Activated CD8-positive, alpha-beta T cell treated with anti-CD3 and anti-CD28 coated beads for 36 hours (primary cell): ENCODE measurements at regions not wholly inside any gene's neighbourhood (a gene's known extent, or its start where the extent isn't known, plus 50 kb on each side); places are given as distances from the start of the nearest gene placed in this dataset.
"Not testable (repeated sequence)": the region's sequence is repeated elsewhere in the genome, so short reads cannot be mapped to it uniquely, and the experiment has no call there.

ENCODE experiments used
- ATAC-seq: fragments of 200-7000 bp; cut with Tn5 transposase; one replicate; pipeline ENCODE4 v1.10.0; 2021; ENCODE audit warnings: mild to moderate bottlenecking, moderate library complexity
- CTCF ChIA-PET: fragments of 350-600 bp; sonication (Branson Sonifier 250); formaldehyde crosslinking; loops from one replicate; lab custom pipeline; 2021; ENCODE audit warnings: antibody characterized with exemption; lab: Charles Lee
- POLR2A ChIA-PET: fragments of 350-600 bp; sonication (Branson Sonifier 250); formaldehyde crosslinking; loops from one replicate; lab custom pipeline; 2021; ENCODE audit warnings: antibody characterized with exemption; lab: Charles Lee
- DNase-seq: peaks from one replicate; pipeline ENCODE4 v3.0.0-alpha.2; 2020
- H3K27ac Mint-ChIP-seq: one replicate; pipeline ENCODE4 v1.8.0; 2021; ENCODE audit warnings: mild to moderate bottlenecking, mixed read lengths
- H3K27me3 Mint-ChIP-seq: one replicate; pipeline ENCODE4 v1.8.0; 2021; ENCODE audit warnings: mixed read lengths
- H3K36me3 Mint-ChIP-seq: one replicate; pipeline ENCODE4 v1.8.0; 2021; ENCODE audit warnings: low read depth, mixed read lengths
- H3K4me1 Mint-ChIP-seq: one replicate; pipeline ENCODE4 v1.8.0; 2021; ENCODE audit warnings: low read depth, mixed read lengths
- H3K4me3 Mint-ChIP-seq: one replicate; pipeline ENCODE4 v1.8.0; 2021; ENCODE audit warnings: mild to moderate bottlenecking, moderate library complexity, mixed read lengths
- H3K9me3 Mint-ChIP-seq: one replicate; pipeline ENCODE4 v1.8.0; 2021; ENCODE audit warnings: mixed read lengths
- CTCF ChIP-seq: fragments of 200-600 bp; IDR thresholded peaks from one replicate; pipeline ENCODE4 v1.8.0; 2022; ENCODE audit warnings: antibody characterized with exemption, mild to moderate bottlenecking
- intact Hi-C: fragments of 100-400 bp; cut with micrococcal nuclease; formaldehyde crosslinking; loops from one replicate; pipeline ENCODE4 v1.10.0; 2022

- no peaks in the 10 kb centered on the region for H3K27me3 Mint-ChIP-seq
- DNase-seq (no peak), ATAC-seq (no peak)
- no peaks in the 10 kb centered on the region for H3K9me3 Mint-ChIP-seq
- no peaks in the 10 kb centered on the region for H3K36me3 Mint-ChIP-seq
- ChIA-PET CTCF (interaction anchor here (1.1 kb wide), 1 partner anchor 70 kb away, joined by 3 read pairs; no protein-coding TSS in a partner anchor), POLR2A (no interaction called here)
- H3K27ac Mint-ChIP-seq: no peak overlapping the region
- H3K4me1 Mint-ChIP-seq: no peaks in the 10 kb centered on the region
- no peak overlapping the region for H3K4me3 Mint-ChIP-seq
- no peak for TF ChIP-seq CTCF
- intact Hi-C loops: no loop called here
Observed at GRCh38 chr4:83947830-83948193, 411.9 kb downstream of the GPAT3 start.

- ChIA-PET CTCF (interaction anchor here (1.1 kb wide), 1 partner anchor 71 kb away, joined by 3 read pairs; no protein-coding TSS in a partner anchor), POLR2A (no interaction called here)
- Mint-ChIP-seq H3K27me3 (no peaks in the 10 kb centered on the region), H3K36me3 (no peaks in the 10 kb centered on the region), H3K27ac (no peak overlapping the region), H3K4me3 (no peak overlapping the region), H3K9me3 (no peaks in the 10 kb centered on the region), H3K4me1 (no peaks in the 10 kb centered on the region)
- intact Hi-C loops: no loop called here
- TF ChIP-seq CTCF: no peak
- ATAC-seq: no peak
- DNase-seq: no peak
Observed at GRCh38 chr4:83947125-83947829, 411.4 kb downstream of the GPAT3 start.

GRCh38 chr4:83943691-83944090 lies 407.8 kb downstream of the GPAT3 start:
- intact Hi-C loops, H3K4me3 Mint-ChIP-seq, DNase-seq, H3K9me3 Mint-ChIP-seq, H3K27me3 Mint-ChIP-seq, H3K36me3 Mint-ChIP-seq, H3K27ac Mint-ChIP-seq, H3K4me1 Mint-ChIP-seq, POLR2A ChIA-PET, CTCF ChIA-PET, ATAC-seq: not testable (repeated sequence)

GRCh38 chr4:83932750-83933391 lies 397.0 kb downstream of the GPAT3 start:
- H3K27me3 Mint-ChIP-seq: no peaks in the 10 kb centered on the region
- no peaks in the 10 kb centered on the region for H3K4me1 Mint-ChIP-seq
- POLR2A ChIA-PET: no interaction called here
- H3K27ac Mint-ChIP-seq: no peak overlapping the region
- ATAC-seq (no peak), DNase-seq (no peak)
- H3K4me3 Mint-ChIP-seq: no peak overlapping the region
- CTCF ChIA-PET: no interaction called here
- no peak for TF ChIP-seq CTCF
- H3K9me3 Mint-ChIP-seq: no peaks in the 10 kb centered on the region
- intact Hi-C loops: no loop called here
- no peaks in the 10 kb centered on the region for H3K36me3 Mint-ChIP-seq

GRCh38 chr4:83931659-83932438 lies 395.9 kb downstream of the GPAT3 start:
- CTCF ChIA-PET: no interaction called here
- Mint-ChIP-seq H3K27me3 (peaks cover under 1% of the 10 kb centered on the region), H3K27ac (no peak overlapping the region), H3K4me1 (no peaks in the 10 kb centered on the region), H3K4me3 (no peak overlapping the region), H3K9me3 (no peaks in the 10 kb centered on the region), H3K36me3 (no peaks in the 10 kb centered on the region)
- POLR2A ChIA-PET: no interaction called here
- DNase-seq (no peak), ATAC-seq (no peak)
- intact Hi-C loops: no loop called here
- no peak for TF ChIP-seq CTCF
